MG63 (cell line): ENCODE measurements at regions not wholly inside any gene's neighbourhood (a gene's known extent, or its start where the extent isn't known, plus 50 kb on each side); places are given as distances from the start of the nearest gene placed in this dataset.

ENCODE experiments used
- DNase-seq: peaks from one replicate; pipeline ENCODE4 v3.0.0-alpha.2; 2020
- H3K27me3 ChIP-seq: fragments of 250-450 bp; sonication (Bioruptor Pico); 2 replicates; pipeline ENCODE4 v1.5.1; 2020; ENCODE audit warnings: mild to moderate bottlenecking, moderate library complexity
- H3K36me3 ChIP-seq: fragments of 250-450 bp; sonication (Bioruptor Pico); 2 replicates; pipeline ENCODE4 v1.5.1; 2020; ENCODE audit warnings: mild to moderate bottlenecking, moderate library complexity
- H3K4me3 ChIP-seq: fragments of 250-450 bp; sonication (Bioruptor Pico); 2 replicates; pipeline ENCODE4 v1.5.1; 2020; ENCODE audit warnings: mild to moderate bottlenecking, moderate library complexity
- H3K9me3 ChIP-seq: fragments of 250-450 bp; sonication (Bioruptor Pico); 2 replicates; pipeline ENCODE4 v1.5.1; 2020; ENCODE audit warnings: mild to moderate bottlenecking, moderate library complexity

- DNase-seq = no peak
- no peak overlapping the region for H3K4me3 ChIP-seq
- H3K27me3 ChIP-seq = no peaks in the 10 kb centered on the region
- no peaks in the 10 kb centered on the region for H3K36me3 ChIP-seq
- peaks cover 16% of the 10 kb centered on the region for H3K9me3 ChIP-seq
Measured at GRCh38 chr5:124207118-124207517, 539.3 kb downstream of the ZNF608 start.

DNA sequence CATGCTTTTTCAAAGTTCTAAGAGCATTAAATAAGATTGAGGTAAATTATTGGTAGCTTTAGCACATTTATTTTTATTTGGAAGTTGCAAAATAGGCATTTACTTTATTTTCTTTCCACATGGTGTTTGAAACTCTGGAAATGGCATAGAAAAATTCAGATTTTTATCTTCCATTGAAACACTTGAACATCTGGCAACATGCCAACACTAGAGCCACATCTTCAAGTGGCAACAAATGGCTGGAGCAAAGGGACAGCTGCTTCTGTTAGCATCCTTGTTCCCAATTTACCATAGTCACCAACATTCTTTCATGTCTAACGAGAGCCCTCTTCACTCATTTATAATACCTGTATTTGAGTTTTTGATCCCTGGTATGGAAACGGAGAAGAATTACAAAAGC, 539.9 kb downstream of the ZNF608 start:
- H3K4me3 ChIP-seq = no peak overlapping the region
- no peak for DNase-seq
- H3K36me3 ChIP-seq = no peaks in the 10 kb centered on the region
- H3K27me3 ChIP-seq = no peaks in the 10 kb centered on the region
- peaks cover 16% of the 10 kb centered on the region for H3K9me3 ChIP-seq

GRCh38 chr5:124203303-124203702, 543.1 kb downstream of the ZNF608 start:
- H3K27me3 ChIP-seq = no peaks in the 10 kb centered on the region
- DNase-seq = no peak
- peaks cover 13% of the 10 kb centered on the region for H3K9me3 ChIP-seq
- H3K36me3 ChIP-seq = no peaks in the 10 kb centered on the region
- H3K4me3 ChIP-seq = no peak overlapping the region

DNA sequence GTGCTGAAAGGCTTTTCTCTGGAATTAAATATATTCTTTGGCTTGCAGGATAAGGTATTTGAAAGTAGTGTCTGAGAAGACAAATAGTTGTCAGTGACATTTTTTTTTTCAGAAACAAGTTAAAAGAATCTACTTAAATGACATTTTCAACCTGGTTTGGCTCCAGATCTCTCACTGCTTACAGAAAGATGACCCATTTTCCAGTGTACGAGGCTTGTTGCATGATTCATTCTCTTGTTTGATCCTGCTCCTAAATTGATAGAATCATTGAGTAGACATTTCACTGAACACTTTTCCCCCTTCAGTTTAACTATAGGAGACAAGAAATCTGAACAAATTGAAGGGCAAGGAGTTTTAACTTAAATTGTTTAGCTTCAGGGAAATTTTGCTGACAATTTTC, 546.1 kb downstream of the ZNF608 start:
- Histone ChIP-seq H3K4me3 (no peak overlapping the region), H3K9me3 (peaks cover 13% of the 10 kb centered on the region), H3K36me3 (no peaks in the 10 kb centered on the region), H3K27me3 (no peaks in the 10 kb centered on the region)
- DNase-seq = no peak

- H3K9me3 ChIP-seq = peaks cover 13% of the 10 kb centered on the region
- DNase-seq = no peak
- no peak overlapping the region for H3K4me3 ChIP-seq
- H3K36me3 ChIP-seq = no peaks in the 10 kb centered on the region
- H3K27me3 ChIP-seq = no peaks in the 10 kb centered on the region
Measured at GRCh38 chr5:124199893-124200292, 546.5 kb downstream of the ZNF608 start.

GRCh38 chr5:124195411-124195810, 551.0 kb downstream of the ZNF608 start:
- DNase-seq = no peak
- no peaks in the 10 kb centered on the region for H3K9me3 ChIP-seq
- H3K36me3 ChIP-seq = no peaks in the 10 kb centered on the region
- no peak overlapping the region for H3K4me3 ChIP-seq
- no peaks in the 10 kb centered on the region for H3K27me3 ChIP-seq

DNA sequence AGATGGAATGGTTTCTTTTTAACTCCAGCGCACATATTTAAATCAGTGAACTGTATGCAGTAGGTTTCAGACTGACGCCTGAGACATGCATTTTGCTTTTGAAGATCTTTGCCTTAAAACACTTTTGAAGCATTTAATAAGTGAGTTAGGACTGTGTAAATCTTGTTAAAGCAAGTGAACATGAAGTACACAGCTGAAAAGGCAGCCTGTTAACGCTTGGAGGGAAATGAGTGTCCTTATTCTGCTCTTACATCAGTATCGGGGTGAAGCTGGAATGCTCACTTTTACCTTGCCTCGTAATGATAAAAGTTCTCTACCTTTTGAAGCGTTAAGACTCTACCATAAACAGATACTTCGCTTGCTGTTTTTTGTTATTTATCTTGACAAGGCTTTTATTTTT, 552.2 kb downstream of the ZNF608 start:
- no peak for DNase-seq
- Histone ChIP-seq H3K4me3 (no peak overlapping the region), H3K36me3 (no peaks in the 10 kb centered on the region), H3K9me3 (no peaks in the 10 kb centered on the region), H3K27me3 (no peaks in the 10 kb centered on the region)

DNA sequence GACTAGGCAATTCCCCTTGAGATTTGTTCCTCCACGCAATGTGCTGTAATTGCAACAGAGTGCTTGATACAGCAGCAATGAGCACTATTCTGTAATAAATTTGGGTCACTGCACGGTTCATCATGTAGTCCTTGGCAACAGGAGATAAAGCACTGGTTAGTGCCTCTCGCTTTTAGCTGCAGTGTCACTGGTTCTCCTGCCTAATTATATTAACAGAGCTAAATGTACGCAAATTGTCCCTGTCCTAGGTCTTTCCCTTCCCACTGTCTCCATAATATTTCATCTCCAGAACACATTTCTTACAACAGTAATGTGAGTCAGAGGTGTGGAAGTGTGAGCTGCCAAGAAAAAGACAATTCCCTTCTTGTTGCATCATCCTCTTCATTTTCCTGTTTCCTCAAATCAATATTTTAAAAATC, 553.1 kb downstream of the ZNF608 start:
- peak; percentile 40 for DNase-seq
- no peak overlapping the region for H3K4me3 ChIP-seq
- H3K27me3 ChIP-seq = no peaks in the 10 kb centered on the region
- H3K9me3 ChIP-seq = no peaks in the 10 kb centered on the region
- H3K36me3 ChIP-seq = no peaks in the 10 kb centered on the region

DNA sequence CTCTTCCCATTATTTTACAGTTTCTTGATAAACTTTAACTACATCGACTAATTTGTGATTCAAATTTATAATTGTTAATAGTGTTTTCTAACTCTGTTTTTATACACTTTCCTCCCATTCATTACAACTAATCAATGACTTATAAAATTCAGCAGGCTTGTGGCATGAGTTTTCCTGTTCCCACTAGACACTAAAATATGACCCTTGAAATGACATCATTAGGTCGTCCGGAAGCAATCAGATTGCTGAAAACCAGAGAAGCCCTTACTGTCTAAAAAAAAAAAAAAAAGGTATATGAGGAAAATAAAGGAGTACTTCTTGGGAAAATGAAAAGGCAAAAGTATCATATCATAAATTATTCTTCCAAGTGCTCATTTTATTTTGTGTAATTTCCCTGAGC, 553.7 kb downstream of the ZNF608 start:
- Histone ChIP-seq H3K9me3 (no peaks in the 10 kb centered on the region), H3K27me3 (no peaks in the 10 kb centered on the region), H3K36me3 (no peaks in the 10 kb centered on the region), H3K4me3 (no peak overlapping the region)
- DNase-seq = no peak

DNA sequence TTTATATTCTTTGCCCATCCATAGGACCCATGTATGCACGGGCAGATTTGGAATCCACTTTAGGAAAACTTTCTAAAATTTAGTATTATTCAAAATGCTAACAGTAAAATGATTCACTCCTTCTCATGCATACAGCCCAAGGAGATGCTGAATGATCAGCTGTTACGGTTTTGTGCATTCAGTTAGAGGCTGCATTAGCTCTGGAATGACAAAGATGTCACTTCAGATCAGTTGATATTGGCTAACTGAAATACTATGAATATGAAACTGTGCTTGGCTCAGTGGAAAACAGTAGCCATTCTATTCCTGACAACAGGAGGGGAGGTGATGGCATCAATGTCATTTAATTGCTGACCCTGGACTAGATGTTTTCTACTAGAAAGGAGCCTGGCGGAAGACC, 560.7 kb downstream of the ZNF608 start:
- DNase-seq = no peak
- Histone ChIP-seq H3K9me3 (no peaks in the 10 kb centered on the region), H3K27me3 (no peaks in the 10 kb centered on the region), H3K4me3 (no peak overlapping the region), H3K36me3 (no peaks in the 10 kb centered on the region)

GRCh38 chr5:124182133-124182532, 564.3 kb downstream of the ZNF608 start:
- DNase-seq = no peak
- Histone ChIP-seq H3K36me3 (no peaks in the 10 kb centered on the region), H3K9me3 (peaks cover 3% of the 10 kb centered on the region; the same call in 1 of the 2 replicates), H3K27me3 (no peaks in the 10 kb centered on the region), H3K4me3 (no peak overlapping the region)

DNA sequence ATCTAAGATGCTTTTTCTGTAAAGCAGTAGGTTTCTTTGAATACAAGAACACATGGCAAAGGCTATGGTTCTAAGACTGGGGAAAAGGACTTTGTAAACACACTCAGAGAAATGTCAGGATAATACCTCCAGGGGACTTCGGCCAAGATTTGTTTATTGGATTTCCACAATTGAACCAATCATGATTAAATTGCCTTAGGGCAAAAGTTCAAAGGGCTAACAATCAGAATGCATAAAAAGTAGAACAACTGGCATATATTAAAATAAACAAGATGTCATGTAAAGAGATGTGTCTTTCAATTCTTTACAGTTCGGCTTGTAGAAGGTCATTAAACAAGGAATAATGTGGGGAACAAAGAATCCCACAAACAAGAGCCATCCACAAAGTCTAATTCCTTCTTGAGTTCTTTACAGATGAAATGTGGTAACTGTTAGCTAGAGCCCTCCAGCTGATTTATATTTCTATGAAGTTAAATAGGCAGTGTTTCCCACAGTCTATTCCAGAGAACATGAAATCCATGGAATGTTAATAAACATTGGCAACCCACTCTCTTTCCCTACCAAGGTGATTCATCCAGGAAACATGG, 565.5 kb downstream of the ZNF608 start:
- Histone ChIP-seq H3K36me3 (no peaks in the 10 kb centered on the region), H3K9me3 (peaks cover 3% of the 10 kb centered on the region; the same call in 1 of the 2 replicates), H3K4me3 (no peak overlapping the region), H3K27me3 (no peaks in the 10 kb centered on the region)
- no peak for DNase-seq

DNA sequence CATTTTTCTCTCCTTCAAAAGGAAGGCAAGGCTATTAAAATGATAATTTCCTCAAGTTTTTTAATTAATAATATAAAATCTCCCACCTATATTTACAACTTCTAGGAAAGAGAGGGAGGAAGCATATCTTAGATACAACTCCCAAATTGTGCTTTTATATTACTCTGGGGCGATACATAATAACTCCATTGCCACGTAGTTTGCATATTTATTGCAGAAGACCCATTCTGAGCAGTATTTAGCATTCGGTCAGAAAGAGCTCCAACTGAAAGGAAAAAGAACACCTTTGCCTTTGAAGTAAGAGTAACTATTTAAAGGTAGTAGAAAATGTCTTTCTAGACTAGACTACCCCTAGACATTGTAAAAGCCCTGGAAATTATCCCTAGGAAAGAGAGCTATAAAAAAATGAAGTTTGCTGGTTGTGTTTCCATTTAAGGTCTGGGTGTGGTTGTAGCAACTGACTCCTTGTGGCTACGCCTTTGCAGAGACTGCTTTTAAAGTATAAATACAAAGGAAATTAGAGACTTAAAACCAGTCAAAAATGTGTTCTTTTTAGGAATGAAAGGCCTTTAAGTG, 566.1 kb downstream of the ZNF608 start:
- Histone ChIP-seq H3K4me3 (no peak overlapping the region), H3K27me3 (no peaks in the 10 kb centered on the region), H3K9me3 (peaks cover 3% of the 10 kb centered on the region; the same call in 1 of the 2 replicates), H3K36me3 (no peaks in the 10 kb centered on the region)
- DNase-seq = no peak

GRCh38 chr5:124179819-124180218, 566.6 kb downstream of the ZNF608 start:
- Histone ChIP-seq H3K4me3 (no peak overlapping the region), H3K36me3 (no peaks in the 10 kb centered on the region), H3K27me3 (no peaks in the 10 kb centered on the region), H3K9me3 (peaks cover 3% of the 10 kb centered on the region; the same call in 1 of the 2 replicates)
- no peak for DNase-seq

DNA sequence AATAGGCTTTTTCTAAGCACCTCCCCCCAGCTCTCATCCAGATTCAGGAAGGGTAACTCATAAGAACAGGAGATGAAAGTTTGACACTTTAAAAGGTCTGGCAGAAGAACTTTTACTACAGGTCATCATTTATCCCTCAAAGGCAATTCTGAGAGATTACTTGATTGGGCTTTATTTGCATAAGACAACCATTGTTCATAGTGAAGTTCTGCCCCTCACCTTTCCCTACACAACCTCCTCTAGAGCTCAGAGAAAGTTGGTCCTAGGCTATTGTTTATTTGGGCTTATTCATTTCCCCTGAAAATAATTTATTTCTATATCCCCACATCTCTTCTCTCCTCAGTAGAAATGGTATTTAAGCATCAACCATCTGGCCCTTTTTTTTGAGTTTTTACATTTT, 568.4 kb downstream of the ZNF608 start:
- no peaks in the 10 kb centered on the region for H3K27me3 ChIP-seq
- H3K4me3 ChIP-seq = no peak overlapping the region
- peaks cover 7% of the 10 kb centered on the region for H3K9me3 ChIP-seq
- no peak for DNase-seq
- no peaks in the 10 kb centered on the region for H3K36me3 ChIP-seq

DNA sequence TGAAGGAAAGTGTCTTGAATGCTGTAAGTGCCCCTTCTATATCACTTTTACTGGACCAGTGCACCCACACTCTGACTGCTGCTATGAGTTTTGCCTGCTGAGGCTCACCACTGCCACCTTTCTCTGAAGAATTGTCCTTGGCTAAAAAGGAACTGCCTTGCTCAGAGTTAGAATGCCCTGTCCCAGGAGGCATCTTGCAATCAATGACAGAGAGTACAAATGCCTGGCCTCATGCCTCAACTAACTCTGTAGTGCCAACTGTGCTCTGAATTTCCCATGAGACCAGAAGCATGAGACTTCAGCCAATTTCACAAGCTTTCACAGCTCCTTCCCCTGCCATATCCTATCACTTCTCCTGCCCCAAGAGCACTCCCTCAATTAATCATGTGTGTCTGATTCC, 569.7 kb downstream of the ZNF608 start:
- Histone ChIP-seq H3K27me3 (no peaks in the 10 kb centered on the region), H3K4me3 (no peak overlapping the region), H3K9me3 (peaks cover 18% of the 10 kb centered on the region), H3K36me3 (no peaks in the 10 kb centered on the region)
- DNase-seq = no peak

DNA sequence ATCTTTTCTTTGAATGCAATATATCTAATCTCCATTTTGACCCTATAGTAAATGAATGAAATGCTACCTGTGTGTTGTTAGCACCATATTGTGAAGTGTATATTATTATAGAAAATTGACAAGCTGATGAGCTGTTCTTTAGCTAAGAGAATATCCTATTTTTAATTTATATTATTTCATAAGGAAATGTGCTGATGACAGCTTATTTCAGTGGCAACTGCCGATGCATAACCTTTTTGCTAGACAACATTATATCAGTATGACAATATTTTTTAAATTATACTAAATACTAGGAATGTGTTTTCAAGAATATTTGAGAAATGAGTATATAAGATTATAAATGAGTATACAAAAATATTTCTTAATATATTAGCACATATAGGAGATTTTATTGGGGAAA, 573.1 kb downstream of the ZNF608 start:
- no peak for DNase-seq

GRCh38 chr5:124172389-124173003, 573.9 kb downstream of the ZNF608 start:
- H3K4me3 ChIP-seq = no peak overlapping the region
- H3K27me3 ChIP-seq = no peaks in the 10 kb centered on the region
- no peak for DNase-seq
- H3K36me3 ChIP-seq = no peaks in the 10 kb centered on the region
- peaks cover 19% of the 10 kb centered on the region for H3K9me3 ChIP-seq

More for the DNA sequence above, 573.1 kb downstream of the ZNF608 start:
- H3K9me3 ChIP-seq = peaks cover 21% of the 10 kb centered on the region
- no peak overlapping the region for H3K4me3 ChIP-seq
- no peaks in the 10 kb centered on the region for H3K36me3 ChIP-seq
- H3K27me3 ChIP-seq = no peaks in the 10 kb centered on the region
